SK-N-SH treated with all-trans-retinoic acid at 6 μM for 48 hours (cell line): ENCODE measurements at regions not wholly inside any gene's neighbourhood (a gene's known extent, or its start where the extent isn't known, plus 50 kb on each side); places are given as distances from the start of the nearest gene placed in this dataset.

Experiments
- ARNTL ChIP-seq: fragments of 450-650 bp; formaldehyde crosslinking; IDR thresholded peaks from 2 replicates; pipeline ENCODE4 v1.5.0; 2020; ENCODE audit warnings: low read depth, mild to moderate bottlenecking, moderate library complexity, borderline replicate concordance
- CSDC2 ChIP-seq: fragments of 250-450 bp; sonication (Bioruptor Pico); IDR thresholded peaks from 2 replicates; pipeline ENCODE4 v1.5.0; 2020; ENCODE audit warnings: mild to moderate bottlenecking, moderate library complexity
- ESRRG ChIP-seq: fragments of 250-450 bp; sonication (Bioruptor Pico); IDR thresholded peaks from 2 replicates; pipeline ENCODE4 v1.6.1; 2021; ENCODE audit warnings: mild to moderate bottlenecking
- ISL1 ChIP-seq: fragments of 250-450 bp; sonication (Bioruptor Pico); IDR thresholded peaks from 2 replicates; pipeline ENCODE4 v2.1.2; 2022; ENCODE audit warnings: mild to moderate bottlenecking, moderate library complexity
- PPARA ChIP-seq: fragments of 250-450 bp; sonication (Bioruptor Pico); IDR thresholded peaks from 2 replicates; pipeline ENCODE4 v1.5.0; 2020; ENCODE audit warnings: mild to moderate bottlenecking, borderline replicate concordance
- RARB ChIP-seq: fragments of 250-450 bp; sonication (Bioruptor Pico); IDR thresholded peaks from 2 replicates; pipeline ENCODE4 v1.8.0; 2021; ENCODE audit warnings: mild to moderate bottlenecking, moderate library complexity
- SNAI2 ChIP-seq: fragments of 250-450 bp; sonication (Bioruptor Pico); IDR thresholded peaks from 2 replicates; pipeline ENCODE4 v1.5.0; 2020; ENCODE audit warnings: mild to moderate bottlenecking, moderate library complexity
- ZC3H10 ChIP-seq: fragments of 250-450 bp; sonication (Bioruptor Pico); IDR thresholded peaks from 2 replicates; pipeline ENCODE4 v1.5.1; 2021; ENCODE audit warnings: mild to moderate bottlenecking, moderate library complexity
- ZFP3 ChIP-seq: fragments of 250-450 bp; sonication (Bioruptor Pico); IDR thresholded peaks from 2 replicates; pipeline ENCODE4 v1.5.0; 2020; ENCODE audit warnings: mild to moderate bottlenecking, moderate library complexity
- ZNF565 ChIP-seq: fragments of 450-650 bp; formaldehyde crosslinking; conservative IDR thresholded peaks from 2 replicates; pipeline ENCODE4 v1.5.0; 2020; ENCODE audit warnings: low read depth, mild to moderate bottlenecking, moderate library complexity
- TF ChIP-seq, protein P1 (sequence below): fragments of 250-450 bp; sonication (Bioruptor Pico); IDR thresholded peaks from 2 replicates; pipeline ENCODE4 v1.8.0; 2020; ENCODE audit warnings: mild to moderate bottlenecking, moderate library complexity, borderline replicate concordance
- TF ChIP-seq, protein P2 (sequence below): fragments of 250-450 bp; sonication (Bioruptor Pico); IDR thresholded peaks from 2 replicates; pipeline ENCODE4 v1.5.1; 2020; ENCODE audit warnings: low read depth, mild to moderate bottlenecking, moderate library complexity
- TF ChIP-seq, protein P3 (sequence below): fragments of 250-450 bp; sonication (Bioruptor Pico); IDR thresholded peaks from 2 replicates; pipeline ENCODE4 v1.5.0; 2020; ENCODE audit warnings: mild to moderate bottlenecking, moderate library complexity

DNA sequence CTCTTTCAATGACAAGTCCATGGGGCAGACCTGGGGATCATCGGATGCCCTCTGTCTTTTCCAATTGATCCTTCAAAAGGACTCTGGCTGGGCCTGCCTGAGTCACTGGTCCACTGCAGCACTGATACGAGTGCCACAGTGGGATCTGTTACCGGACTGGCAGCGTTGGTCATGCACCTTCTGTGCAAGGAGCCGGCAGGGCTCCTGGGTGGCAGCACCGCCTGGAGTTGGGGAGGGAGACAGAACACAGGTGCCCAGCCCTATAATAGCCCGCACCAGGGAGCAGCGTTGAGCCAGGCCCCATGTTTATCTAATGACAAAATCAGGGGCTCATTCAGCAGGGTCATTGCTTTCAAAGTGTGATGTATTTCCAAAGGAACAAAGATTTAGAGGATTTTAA, 64.2 kb upstream of the NXT1 start:
- TF ChIP-seq ESRRG (CRISPR knock-in tag) (no peak), ARNTL (CRISPR knock-in tag) (no peak), ZNF565 (CRISPR knock-in tag) (no peak), ZC3H10 (CRISPR knock-in tag) (no peak), CSDC2 (CRISPR knock-in tag) (no peak), SNAI2 (CRISPR knock-in tag) (no peak), ZFP3 (CRISPR knock-in tag) (no peak), RARB (CRISPR knock-in tag) (no peak), ISL1 (CRISPR knock-in tag) (no peak), PPARA (CRISPR knock-in tag) (no peak)
- TF ChIP-seq, protein P1, sequence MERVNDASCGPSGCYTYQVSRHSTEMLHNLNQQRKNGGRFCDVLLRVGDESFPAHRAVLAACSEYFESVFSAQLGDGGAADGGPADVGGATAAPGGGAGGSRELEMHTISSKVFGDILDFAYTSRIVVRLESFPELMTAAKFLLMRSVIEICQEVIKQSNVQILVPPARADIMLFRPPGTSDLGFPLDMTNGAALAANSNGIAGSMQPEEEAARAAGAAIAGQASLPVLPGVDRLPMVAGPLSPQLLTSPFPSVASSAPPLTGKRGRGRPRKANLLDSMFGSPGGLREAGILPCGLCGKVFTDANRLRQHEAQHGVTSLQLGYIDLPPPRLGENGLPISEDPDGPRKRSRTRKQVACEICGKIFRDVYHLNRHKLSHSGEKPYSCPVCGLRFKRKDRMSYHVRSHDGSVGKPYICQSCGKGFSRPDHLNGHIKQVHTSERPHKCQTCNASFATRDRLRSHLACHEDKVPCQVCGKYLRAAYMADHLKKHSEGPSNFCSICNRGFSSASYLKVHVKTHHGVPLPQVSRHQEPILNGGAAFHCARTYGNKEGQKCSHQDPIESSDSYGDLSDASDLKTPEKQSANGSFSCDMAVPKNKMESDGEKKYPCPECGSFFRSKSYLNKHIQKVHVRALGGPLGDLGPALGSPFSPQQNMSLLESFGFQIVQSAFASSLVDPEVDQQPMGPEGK (CRISPR knock-in tag), result no peak
- TF ChIP-seq, protein P2, sequence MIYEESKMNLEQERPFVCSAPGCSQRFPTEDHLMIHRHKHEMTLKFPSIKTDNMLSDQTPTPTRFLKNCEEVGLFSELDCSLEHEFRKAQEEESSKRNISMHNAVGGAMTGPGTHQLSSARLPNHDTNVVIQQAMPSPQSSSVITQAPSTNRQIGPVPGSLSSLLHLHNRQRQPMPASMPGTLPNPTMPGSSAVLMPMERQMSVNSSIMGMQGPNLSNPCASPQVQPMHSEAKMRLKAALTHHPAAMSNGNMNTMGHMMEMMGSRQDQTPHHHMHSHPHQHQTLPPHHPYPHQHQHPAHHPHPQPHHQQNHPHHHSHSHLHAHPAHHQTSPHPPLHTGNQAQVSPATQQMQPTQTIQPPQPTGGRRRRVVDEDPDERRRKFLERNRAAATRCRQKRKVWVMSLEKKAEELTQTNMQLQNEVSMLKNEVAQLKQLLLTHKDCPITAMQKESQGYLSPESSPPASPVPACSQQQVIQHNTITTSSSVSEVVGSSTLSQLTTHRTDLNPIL (CRISPR knock-in tag), result no peak
- TF ChIP-seq, protein P3, sequence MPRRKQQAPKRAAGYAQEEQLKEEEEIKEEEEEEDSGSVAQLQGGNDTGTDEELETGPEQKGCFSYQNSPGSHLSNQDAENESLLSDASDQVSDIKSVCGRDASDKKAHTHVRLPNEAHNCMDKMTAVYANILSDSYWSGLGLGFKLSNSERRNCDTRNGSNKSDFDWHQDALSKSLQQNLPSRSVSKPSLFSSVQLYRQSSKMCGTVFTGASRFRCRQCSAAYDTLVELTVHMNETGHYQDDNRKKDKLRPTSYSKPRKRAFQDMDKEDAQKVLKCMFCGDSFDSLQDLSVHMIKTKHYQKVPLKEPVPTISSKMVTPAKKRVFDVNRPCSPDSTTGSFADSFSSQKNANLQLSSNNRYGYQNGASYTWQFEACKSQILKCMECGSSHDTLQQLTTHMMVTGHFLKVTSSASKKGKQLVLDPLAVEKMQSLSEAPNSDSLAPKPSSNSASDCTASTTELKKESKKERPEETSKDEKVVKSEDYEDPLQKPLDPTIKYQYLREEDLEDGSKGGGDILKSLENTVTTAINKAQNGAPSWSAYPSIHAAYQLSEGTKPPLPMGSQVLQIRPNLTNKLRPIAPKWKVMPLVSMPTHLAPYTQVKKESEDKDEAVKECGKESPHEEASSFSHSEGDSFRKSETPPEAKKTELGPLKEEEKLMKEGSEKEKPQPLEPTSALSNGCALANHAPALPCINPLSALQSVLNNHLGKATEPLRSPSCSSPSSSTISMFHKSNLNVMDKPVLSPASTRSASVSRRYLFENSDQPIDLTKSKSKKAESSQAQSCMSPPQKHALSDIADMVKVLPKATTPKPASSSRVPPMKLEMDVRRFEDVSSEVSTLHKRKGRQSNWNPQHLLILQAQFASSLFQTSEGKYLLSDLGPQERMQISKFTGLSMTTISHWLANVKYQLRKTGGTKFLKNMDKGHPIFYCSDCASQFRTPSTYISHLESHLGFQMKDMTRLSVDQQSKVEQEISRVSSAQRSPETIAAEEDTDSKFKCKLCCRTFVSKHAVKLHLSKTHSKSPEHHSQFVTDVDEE (CRISPR knock-in tag), result no peak
